ENCODE measurements at regions not wholly inside any gene's neighbourhood (a gene's known extent, or its start where the extent isn't known, plus 50 kb on each side); places are given as distances from the start of the nearest gene placed in this dataset.
"Not testable (repeated sequence)": the region's sequence is repeated elsewhere in the genome, so short reads cannot be mapped to it uniquely, and the experiment has no call there.

GRCh38 chr16:87048038-87048729 is 269.0 kb downstream of the C16orf95 start:
- Mint-ChIP-seq H3K36me3 (ENCODE audit: low read depth) (no peaks in the 10 kb centered on the region), H3K4me1 (ENCODE audit: low read depth) (no peaks in the 10 kb centered on the region), H3K27me3 (ENCODE audit: low read depth) (peaks cover 2% of the 10 kb centered on the region), H3K4me3 (no peak overlapping the region), H3K27ac (no peak overlapping the region), H3K9me3 (no peaks in the 10 kb centered on the region)
- DNase-seq (ENCODE audit: low spot score), result no peak

GRCh38 chr16:87048730-87049115 is 268.5 kb downstream of the C16orf95 start:
- Mint-ChIP-seq H3K36me3 (ENCODE audit: low read depth) (no peaks in the 10 kb centered on the region), H3K27ac (no peak overlapping the region), H3K4me3 (no peak overlapping the region), H3K9me3 (no peaks in the 10 kb centered on the region), H3K27me3 (ENCODE audit: low read depth) (peaks cover 3% of the 10 kb centered on the region), H3K4me1 (ENCODE audit: low read depth) (no peaks in the 10 kb centered on the region)
- no peak for DNase-seq (ENCODE audit: low spot score)

- not testable (repeated sequence) for H3K4me3 Mint-ChIP-seq; H3K27ac Mint-ChIP-seq; DNase-seq (ENCODE audit: low spot score); H3K36me3 Mint-ChIP-seq (ENCODE audit: low read depth); H3K27me3 Mint-ChIP-seq (ENCODE audit: low read depth); H3K9me3 Mint-ChIP-seq; H3K4me1 Mint-ChIP-seq (ENCODE audit: low read depth)
These were observed 268.0 kb downstream of the C16orf95 start for GRCh38 chr16:87049216-87049615.

- H3K27me3 Mint-ChIP-seq (ENCODE audit: low read depth), result peaks cover 6% of the 10 kb centered on the region
- H3K27ac Mint-ChIP-seq, result no peak overlapping the region
- H3K4me3 Mint-ChIP-seq, result no peak overlapping the region
These were observed 267.1 kb downstream of the C16orf95 start for GRCh38 chr16:87050142-87050541.

DNA sequence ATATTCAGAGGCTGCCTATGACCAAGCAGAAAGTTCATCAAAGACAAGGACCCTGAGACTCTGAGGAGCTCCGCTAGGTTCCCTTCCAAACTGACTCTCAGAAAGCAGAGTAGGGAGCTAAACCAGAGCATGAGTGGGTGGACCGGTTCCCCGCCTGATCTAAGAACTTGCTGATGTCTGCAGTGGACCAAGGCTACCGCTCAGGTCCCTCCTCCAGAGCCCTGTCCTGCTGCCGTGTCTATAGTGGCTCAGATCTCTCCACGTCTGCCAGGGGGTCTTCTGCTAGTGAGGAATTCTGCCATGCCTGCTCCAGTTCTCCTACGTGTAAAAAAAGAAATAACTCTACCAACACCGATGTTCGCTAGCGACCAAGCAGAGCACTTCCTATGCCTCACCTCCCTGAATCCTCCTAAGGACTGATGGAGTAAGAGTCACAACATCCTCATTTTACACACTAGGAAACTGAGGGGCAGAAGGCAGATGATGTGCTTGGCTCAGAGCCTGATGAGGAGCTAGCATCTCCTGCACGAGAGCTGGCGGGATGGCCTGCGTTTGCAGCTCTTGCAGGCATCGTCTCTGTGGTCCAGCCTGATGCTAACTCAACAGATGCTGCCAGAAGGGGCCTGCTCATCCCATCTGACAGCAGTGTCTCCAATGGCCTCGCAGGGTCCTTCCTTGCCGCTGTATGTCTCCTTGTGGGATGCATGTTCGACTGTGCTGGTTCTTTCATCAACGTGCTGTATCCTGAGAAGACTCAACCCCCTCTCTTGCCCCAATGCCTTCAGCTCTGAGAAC is 265.5 kb downstream of the C16orf95 start:
- peaks cover 6% of the 10 kb centered on the region for H3K27me3 Mint-ChIP-seq (ENCODE audit: low read depth)
- no peaks in the 10 kb centered on the region for H3K9me3 Mint-ChIP-seq
- H3K27ac Mint-ChIP-seq, result no peak overlapping the region
- no peak overlapping the region for H3K4me3 Mint-ChIP-seq
- H3K4me1 Mint-ChIP-seq (ENCODE audit: low read depth), result no peaks in the 10 kb centered on the region
- H3K36me3 Mint-ChIP-seq (ENCODE audit: low read depth), result no peaks in the 10 kb centered on the region
- no peak for DNase-seq (ENCODE audit: low spot score)

More at GRCh38 chr16:87050142-87050541, 267.1 kb downstream of the C16orf95 start:
- DNase-seq (ENCODE audit: low spot score), result no peak
- Mint-ChIP-seq H3K4me1 (ENCODE audit: low read depth) (no peaks in the 10 kb centered on the region), H3K9me3 (no peaks in the 10 kb centered on the region), H3K36me3 (ENCODE audit: low read depth) (no peaks in the 10 kb centered on the region)

DNA sequence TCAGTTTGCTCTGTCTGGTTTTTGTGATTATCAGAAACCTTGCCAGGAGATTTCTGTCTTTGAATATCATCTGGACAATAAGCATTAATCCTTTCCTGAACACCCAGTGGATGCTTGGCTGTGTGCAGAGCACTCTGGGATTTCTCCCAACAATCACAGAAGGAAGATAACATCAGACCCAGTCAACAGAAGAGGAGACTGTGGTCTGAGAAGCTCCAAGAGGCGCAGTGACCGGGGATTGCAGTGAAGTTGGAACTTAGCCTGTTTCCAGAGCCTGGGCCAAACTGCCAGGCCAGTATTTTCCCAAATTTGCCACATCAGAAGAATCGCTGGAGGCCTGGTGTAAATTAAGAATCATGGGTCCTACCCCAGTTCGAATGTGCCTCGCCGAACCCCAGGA is 264.7 kb downstream of the C16orf95 start:
- H3K36me3 Mint-ChIP-seq (ENCODE audit: low read depth), result no peaks in the 10 kb centered on the region
- H3K4me3 Mint-ChIP-seq, result no peak overlapping the region
- DNase-seq (ENCODE audit: low spot score), result no peak
- H3K27ac Mint-ChIP-seq, result no peak overlapping the region
- no peaks in the 10 kb centered on the region for H3K4me1 Mint-ChIP-seq (ENCODE audit: low read depth)
- H3K9me3 Mint-ChIP-seq, result no peaks in the 10 kb centered on the region
- H3K27me3 Mint-ChIP-seq (ENCODE audit: low read depth), result peaks cover 6% of the 10 kb centered on the region

GRCh38 chr16:87053016-87053982 is 263.9 kb downstream of the C16orf95 start:
- no peaks in the 10 kb centered on the region for H3K9me3 Mint-ChIP-seq
- H3K27me3 Mint-ChIP-seq (ENCODE audit: low read depth), result peaks cover 6% of the 10 kb centered on the region
- H3K4me3 Mint-ChIP-seq, result no peak overlapping the region
- no peaks in the 10 kb centered on the region for H3K36me3 Mint-ChIP-seq (ENCODE audit: low read depth)
- no peaks in the 10 kb centered on the region for H3K4me1 Mint-ChIP-seq (ENCODE audit: low read depth)
- no peak overlapping the region for H3K27ac Mint-ChIP-seq
- no peak for DNase-seq (ENCODE audit: low spot score)

GRCh38 chr16:87054154-87054553 is 263.0 kb downstream of the C16orf95 start:
- Mint-ChIP-seq H3K4me1 (ENCODE audit: low read depth) (no peaks in the 10 kb centered on the region), H3K27me3 (ENCODE audit: low read depth) (peaks cover 6% of the 10 kb centered on the region), H3K36me3 (ENCODE audit: low read depth) (no peaks in the 10 kb centered on the region), H3K4me3 (no peak overlapping the region), H3K9me3 (no peaks in the 10 kb centered on the region), H3K27ac (no peak overlapping the region)
- DNase-seq (ENCODE audit: low spot score), result no peak

DNA sequence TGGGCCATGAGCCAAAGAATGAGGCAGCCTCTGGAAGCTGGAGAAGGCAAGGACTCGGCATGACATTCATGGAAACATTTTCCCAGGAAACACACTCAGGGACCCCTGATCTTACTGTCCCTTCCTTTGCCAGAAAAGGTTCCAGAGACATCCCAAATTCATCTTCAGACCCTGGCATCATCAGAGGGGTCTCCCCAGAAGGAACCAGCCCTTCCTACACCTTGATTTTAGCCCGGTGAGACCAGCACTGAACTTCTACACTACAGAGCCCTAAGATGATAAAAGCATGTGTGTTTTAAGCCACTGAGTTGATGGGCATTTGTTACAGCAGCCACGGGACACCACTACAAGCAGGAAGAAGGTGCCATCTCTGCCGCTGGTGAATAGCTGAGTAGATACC is 262.3 kb downstream of the C16orf95 start:
- DNase-seq (ENCODE audit: low spot score), result no peak
- Mint-ChIP-seq H3K4me3 (no peak overlapping the region), H3K36me3 (ENCODE audit: low read depth) (no peaks in the 10 kb centered on the region), H3K4me1 (ENCODE audit: low read depth) (no peaks in the 10 kb centered on the region), H3K27me3 (ENCODE audit: low read depth) (peaks cover 6% of the 10 kb centered on the region), H3K27ac (no peak overlapping the region), H3K9me3 (no peaks in the 10 kb centered on the region)

- Mint-ChIP-seq H3K4me1 (ENCODE audit: low read depth) (no peaks in the 10 kb centered on the region), H3K27me3 (ENCODE audit: low read depth) (peaks cover 8% of the 10 kb centered on the region), H3K27ac (no peak overlapping the region), H3K36me3 (ENCODE audit: low read depth) (no peaks in the 10 kb centered on the region), H3K9me3 (no peaks in the 10 kb centered on the region), H3K4me3 (no peak overlapping the region)
- DNase-seq (ENCODE audit: low spot score), result no peak
These were observed 261.1 kb downstream of the C16orf95 start for GRCh38 chr16:87056083-87056482.

DNA sequence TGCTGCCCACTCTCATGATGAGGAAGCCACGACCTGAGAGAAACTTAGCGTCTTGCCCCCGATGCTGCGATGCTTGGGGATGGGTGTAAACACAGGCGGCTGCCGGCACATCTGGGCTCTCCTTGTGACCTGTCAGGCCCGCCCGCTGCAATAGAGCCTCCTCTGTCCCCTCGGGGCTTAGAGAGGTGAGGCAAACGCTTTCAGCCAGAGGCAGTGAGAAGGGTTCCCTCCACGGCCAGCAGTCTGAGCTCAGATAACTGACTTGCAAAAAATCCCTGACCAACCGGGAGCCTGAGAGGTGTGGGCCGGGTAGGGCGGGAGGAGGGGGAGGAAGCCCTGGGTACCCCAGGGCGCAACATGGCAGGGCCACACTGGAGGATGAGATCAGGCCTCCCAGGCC is 260.6 kb downstream of the C16orf95 start:
- Mint-ChIP-seq H3K36me3 (ENCODE audit: low read depth) (no peaks in the 10 kb centered on the region), H3K27me3 (ENCODE audit: low read depth) (peaks cover 11% of the 10 kb centered on the region), H3K4me1 (ENCODE audit: low read depth) (no peaks in the 10 kb centered on the region), H3K4me3 (no peak overlapping the region), H3K27ac (no peak overlapping the region), H3K9me3 (no peaks in the 10 kb centered on the region)
- no peak for DNase-seq (ENCODE audit: low spot score)

- no peak for DNase-seq (ENCODE audit: low spot score)
- H3K27ac Mint-ChIP-seq, result no peak overlapping the region
- H3K4me1 Mint-ChIP-seq (ENCODE audit: low read depth), result no peaks in the 10 kb centered on the region
- peaks cover 13% of the 10 kb centered on the region for H3K27me3 Mint-ChIP-seq (ENCODE audit: low read depth)
- no peak overlapping the region for H3K4me3 Mint-ChIP-seq
- no peaks in the 10 kb centered on the region for H3K36me3 Mint-ChIP-seq (ENCODE audit: low read depth)
- no peaks in the 10 kb centered on the region for H3K9me3 Mint-ChIP-seq
These were observed 259.8 kb downstream of the C16orf95 start for GRCh38 chr16:87057211-87057881.

DNA sequence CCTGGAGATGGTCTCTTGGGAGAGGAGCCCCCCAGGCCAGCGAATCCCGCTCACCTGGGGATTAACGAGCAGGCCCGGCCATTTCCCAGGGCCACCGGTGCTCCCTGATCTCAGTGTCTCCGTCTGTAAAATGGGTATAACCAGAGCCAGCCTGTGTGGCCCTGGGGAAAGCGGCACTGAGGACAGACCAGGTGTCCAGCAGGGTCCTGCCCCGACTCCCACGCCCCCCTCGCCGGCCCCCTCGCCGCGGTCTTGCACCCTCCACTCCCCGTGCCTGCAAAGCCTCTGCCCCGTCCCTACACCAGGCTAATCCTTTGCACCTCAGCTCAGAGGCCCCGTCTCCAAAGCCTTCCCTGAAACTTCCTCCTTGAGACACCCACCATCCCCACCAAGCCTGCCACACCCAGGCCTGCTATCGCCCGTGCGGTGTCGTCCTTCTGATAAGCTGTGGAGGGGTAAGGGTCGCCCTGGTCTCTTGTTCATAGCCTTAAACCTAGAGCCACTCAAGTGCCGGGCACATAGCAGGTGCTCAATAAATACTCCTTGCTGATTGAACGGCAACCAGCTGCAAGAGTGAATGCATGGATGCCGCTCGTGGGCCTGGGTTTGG is 259.1 kb downstream of the C16orf95 start:
- Mint-ChIP-seq H3K4me3 (no peak overlapping the region), H3K4me1 (ENCODE audit: low read depth) (no peaks in the 10 kb centered on the region), H3K36me3 (ENCODE audit: low read depth) (no peaks in the 10 kb centered on the region), H3K27me3 (ENCODE audit: low read depth) (peaks cover 16% of the 10 kb centered on the region), H3K9me3 (no peaks in the 10 kb centered on the region), H3K27ac (no peak overlapping the region)
- DNase-seq (ENCODE audit: low spot score), result no peak

Data from T-helper 2 cell treated with Interferon-gamma antibody and Interleukin-4, amounts not matched to agents 5 μg/mL and 100 μg/mL, for 36 hours (primary cell).